CD4-positive, alpha-beta T cell treated with Interleukin-15 for 1 hour (primary cell): ENCODE measurements at regions not wholly inside any gene's neighbourhood (a gene's known extent, or its start where the extent isn't known, plus 50 kb on each side); places are given as distances from the start of the nearest gene placed in this dataset.
"Not testable (repeated sequence)": the region's sequence is repeated elsewhere in the genome, so short reads cannot be mapped to it uniquely, and the experiment has no call there.

Source experiments
- DNase-seq: peaks from one replicate; pipeline ENCODE4 v3.0.0-alpha.2; 2020

DNA sequence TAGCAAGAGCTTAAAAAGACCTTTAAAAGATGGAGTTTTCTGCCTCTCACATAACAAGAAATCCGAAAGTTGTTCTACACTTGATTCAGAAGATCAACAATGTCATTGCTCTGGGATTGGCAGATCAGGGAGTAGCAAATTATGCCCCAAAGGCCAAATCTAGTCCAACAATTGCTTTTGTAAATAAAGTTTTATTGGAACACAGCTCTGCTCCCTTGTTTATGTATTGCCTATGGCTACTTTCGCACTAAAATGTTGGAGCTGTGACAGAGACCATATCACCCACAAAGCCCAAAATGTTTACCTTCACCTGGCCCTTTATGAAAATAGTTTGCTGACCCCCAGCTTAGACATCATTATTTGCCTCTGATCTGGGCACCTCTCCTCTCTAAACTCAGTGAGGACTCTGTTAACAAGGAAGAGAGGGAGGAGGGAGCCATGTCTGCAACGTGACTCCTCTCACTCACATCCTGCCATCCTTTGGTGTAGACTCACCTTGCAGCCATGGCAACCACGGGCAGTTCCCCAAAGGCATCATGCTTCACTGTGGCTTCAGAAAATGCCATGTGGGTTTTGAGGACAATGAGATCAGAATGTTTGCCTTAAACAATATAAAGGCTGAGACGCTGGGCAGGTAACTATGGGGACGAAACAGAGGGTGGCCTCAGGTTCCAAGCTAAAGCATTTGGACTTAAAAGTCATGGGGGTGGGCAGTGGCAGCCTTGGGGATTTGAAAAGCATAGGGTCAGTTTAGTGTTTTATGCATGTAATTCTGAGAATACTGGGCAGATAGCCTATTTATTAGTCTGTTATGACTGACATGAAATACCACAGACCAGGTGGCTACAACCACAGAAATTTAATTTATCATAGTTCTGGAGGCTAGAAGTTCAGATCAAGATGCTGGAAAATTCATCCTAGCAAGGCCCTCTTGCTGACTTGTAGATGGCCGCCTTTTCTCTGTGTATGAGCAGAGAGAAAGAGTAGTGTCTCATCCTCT, 149.7 kb upstream of the TNFAIP3 start:
- peak; percentile 89 for DNase-seq

DNA sequence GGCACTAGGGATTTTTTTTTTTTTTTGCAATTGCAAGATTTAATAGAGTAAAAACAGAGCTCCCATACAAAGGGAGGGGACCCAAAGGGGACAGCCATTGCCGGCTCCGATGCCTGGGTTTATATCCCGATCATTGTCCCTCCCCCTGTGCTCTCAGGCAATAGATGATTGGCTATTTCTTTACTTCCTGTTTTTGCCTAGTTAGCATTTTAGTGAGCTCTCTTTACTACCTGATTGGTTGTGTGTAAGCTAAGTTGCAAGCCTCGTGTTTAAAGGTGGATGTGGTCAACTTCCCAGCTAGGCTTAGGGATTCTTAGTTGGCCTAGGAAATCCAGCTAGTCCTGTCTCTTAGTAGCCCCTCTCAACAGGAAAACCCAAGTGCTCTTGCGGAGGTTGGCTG, 148.2 kb upstream of the TNFAIP3 start:
- DNase-seq, result not testable (repeated sequence)

DNA sequence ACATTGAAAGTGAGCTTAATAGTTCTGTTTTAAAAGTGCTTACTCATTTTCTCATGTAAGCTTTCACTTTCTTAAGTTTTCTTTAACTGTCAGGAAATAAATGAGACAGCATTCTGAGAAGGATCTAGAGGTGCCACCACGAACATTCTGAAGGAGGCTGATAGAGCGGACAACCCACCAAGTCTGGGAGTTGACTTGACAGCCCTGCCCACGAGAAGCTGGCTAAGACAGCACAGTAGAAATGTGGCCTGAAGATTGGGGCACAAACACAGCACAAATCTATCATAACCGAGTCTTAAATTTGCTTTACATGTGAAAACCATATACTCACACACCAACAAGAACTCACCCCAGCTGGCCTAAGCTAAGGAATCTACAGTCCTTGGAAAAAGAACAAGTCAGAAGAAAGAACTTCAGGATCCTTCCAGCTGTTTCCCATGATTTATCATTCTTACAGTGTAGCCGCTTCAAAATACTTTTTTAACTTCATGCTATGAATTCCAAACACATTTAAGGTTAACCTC, 144.2 kb upstream of the TNFAIP3 start:
- peak; percentile 42 for DNase-seq

- no peak for DNase-seq
These were observed 143.6 kb upstream of the TNFAIP3 start for GRCh38 chr6:137723273-137724017.

DNA sequence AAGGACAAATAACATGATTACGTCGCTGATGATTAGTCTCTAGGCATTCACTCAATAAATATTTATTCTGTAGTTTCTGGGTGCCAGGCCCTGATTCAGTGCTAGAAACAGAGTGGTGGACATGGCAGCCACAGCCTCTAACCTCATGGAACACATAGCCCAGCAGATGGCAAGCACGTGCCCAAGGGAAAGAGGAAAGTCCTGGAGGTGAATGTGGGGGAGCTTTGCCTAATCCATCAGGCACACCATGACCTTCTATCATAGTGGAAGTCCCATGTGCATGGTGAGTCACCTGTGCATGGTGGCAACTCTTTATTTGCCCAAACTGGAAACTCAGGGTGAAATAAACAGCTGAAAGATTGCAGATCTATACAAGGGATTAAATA, 143.0 kb upstream of the TNFAIP3 start:
- no peak for DNase-seq

GRCh38 chr6:137724495-137725211, 142.4 kb upstream of the TNFAIP3 start:
- no peak for DNase-seq

DNA sequence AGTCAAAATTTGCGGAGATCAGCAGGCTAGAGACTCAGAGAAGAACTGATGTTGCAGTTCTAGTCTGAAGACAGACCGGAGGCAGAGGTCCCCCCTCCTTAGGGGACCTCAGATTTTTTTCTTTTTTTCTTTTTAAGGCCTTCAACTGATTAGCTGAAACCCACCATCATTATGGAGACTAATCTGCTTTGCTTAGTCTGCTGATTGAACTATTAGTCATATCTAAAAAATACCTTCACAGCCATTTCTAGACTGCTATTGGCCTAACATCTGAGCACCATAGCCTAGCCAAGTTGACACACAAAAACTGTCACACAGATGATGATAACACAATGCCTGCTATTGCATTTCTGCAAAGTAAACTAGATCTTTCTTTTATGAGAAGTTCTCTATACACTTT, 141.1 kb upstream of the TNFAIP3 start:
- no peak for DNase-seq

- no peak for DNase-seq
These were observed 140.5 kb upstream of the TNFAIP3 start for GRCh38 chr6:137726582-137726981.

GRCh38 chr6:137727216-137727765, 139.8 kb upstream of the TNFAIP3 start:
- no peak for DNase-seq

DNA sequence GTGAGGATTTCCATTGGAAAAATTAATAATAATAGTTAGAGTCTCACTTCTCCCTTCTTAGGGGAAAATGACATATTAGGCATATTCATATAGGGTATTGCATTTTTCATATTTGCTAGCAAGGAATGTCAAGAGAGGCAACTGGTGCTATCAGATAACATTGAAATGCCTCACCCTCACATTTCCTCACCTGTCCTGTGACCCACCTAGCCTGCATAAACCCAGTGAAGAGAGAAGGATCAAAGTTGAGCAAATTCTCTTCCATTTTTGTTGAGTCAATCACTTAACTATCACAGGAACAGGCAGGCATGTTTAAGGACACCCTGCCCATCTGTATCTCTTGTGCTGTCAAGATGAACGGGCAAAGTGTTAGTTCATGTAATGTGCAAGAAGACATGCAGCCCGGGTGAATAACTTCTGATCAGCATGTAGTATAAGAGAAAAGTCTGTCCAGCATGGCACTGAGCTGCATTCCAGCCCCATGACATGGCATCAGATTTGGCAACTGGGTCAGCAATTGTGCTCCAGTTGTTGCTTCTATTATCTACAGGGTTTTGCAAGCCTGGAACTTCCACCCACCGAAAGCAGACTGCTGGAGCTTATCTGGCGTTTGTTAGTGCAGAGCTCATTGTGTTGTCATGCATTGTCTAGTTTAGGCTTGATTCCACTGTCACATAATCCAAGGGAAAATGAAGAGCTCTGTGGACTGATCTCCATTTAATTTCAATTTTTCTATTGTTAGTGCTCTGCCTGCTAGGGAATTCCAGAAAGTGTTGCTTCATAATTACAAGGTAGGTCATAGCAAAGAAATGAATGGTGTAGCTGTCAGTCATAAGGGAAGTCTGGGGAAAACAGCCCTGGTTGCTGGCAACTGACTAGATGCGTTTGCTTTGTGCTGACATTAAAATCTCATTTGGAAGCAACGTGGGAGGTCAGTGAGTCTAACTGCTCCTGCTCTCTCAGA, 138.4 kb upstream of the TNFAIP3 start:
- no peak for DNase-seq

DNA sequence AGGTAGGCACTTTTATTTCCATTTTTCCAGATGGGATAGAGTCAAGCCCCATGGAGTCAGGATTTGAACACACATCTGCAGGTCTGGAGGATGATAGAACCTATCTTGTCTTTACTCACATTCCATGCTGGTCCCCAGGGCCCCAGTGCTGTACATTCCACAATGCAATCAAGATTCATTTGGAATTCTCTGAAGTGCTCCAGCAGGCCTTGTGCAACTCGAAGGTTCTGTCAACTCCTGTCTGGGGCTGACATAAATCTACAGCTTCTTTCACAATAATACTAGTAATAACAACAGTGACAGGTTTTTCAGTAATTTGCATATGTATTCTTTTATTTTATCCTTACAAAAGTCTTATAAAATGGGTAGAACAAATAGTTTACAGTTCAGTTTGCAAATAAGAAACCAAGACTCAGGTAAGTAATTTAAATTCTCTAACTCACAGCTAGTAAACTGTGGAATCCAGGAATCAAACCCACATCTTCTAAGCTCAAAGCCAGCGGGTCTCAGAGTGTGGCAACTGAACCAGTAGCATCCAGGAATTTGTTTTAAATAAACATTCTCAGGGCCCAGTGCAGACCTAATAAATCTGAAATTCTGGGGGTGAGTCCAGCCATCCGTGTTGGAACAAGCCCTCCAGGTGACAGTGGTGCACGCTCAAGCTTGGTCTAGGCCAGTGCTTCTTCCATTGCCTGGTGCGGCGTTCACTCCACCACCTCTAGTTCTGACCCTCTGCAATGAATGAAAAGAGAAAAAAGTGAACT, 137.0 kb upstream of the TNFAIP3 start:
- DNase-seq, result no peak

DNA sequence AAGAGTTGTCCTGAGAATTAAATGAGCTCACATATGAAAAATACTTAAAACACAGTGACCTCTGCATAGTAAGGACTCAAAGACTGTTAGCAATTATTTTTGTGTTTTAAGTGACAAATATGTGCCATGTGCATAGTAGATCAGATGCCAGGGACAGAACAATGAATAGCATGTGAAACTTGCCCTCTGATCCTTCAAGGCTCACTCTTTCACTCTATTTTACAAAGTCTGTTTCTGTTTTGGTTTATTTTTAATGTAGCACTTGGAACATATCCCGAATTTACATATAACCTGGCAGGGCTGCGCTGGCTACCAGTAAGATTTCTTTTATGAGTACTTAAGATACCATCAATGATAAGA, 135.5 kb upstream of the TNFAIP3 start:
- DNase-seq, result no peak

- DNase-seq, result no peak
These were observed 135.0 kb upstream of the TNFAIP3 start for GRCh38 chr6:137731960-137732616.

DNA sequence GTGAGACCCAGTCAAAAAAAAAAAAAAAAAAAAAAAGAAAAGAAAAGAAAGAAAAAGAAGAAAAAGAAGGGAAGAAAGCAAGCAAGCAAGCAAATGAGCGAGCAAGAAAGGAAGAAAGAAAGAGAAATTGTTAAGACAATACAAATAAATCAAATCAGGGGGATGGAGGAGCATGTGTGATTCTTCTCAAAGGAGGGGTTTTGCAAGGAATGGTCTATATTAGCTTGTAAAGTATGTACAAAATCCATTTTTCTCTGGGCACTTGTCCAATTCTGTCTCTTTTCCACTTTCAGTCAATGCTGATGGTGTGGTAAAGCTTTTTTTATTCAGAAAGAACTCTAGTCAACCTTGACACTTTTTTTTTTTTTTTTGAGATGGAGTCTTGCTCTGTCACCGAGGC, 133.7 kb upstream of the TNFAIP3 start:
- no peak for DNase-seq

DNA sequence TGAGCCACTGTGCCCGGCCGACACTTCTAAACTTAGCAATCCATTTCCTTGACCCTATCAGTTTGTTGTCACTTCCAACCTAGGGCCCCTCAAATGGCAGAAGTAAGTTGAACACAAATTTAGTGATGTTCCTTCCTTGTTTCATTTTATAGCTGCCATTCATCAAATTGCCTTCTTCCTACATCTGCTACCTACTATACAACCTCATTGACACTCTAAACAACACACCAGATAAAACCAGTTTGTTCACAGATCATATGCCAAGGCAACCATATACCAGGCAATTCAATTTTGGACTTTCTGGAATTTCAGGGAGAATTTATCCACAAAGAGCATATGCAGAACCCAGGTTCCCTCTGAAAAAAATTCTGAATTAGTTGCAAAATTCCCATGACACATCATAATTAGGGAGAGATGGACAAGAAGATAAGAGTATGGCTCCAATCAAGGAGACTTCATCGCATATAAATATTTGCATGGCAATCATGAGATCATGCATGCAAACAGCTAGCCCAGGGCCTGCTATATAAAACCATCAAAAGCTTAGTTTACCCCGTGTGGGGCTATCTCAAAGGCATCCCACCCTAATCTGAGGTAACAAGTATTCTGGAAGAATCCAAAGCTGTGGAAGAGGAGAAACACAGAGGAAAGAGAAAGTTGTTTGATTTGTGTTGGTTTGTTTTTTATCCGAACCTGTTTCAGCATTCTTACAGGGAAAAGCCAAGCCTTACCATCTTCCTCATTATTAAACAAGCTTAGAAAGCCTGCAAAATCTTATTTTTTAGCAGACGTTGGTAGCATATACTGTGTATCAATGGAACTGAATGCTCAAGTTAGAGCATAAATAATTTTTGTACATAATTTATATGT, 132.8 kb upstream of the TNFAIP3 start:
- DNase-seq, result no peak

GRCh38 chr6:137734875-137735182, 132.2 kb upstream of the TNFAIP3 start:
- peak; percentile 30 for DNase-seq

- no peak for DNase-seq
These were observed 130.8 kb upstream of the TNFAIP3 start for GRCh38 chr6:137736048-137736818.

- no peak for DNase-seq
These were observed 130.1 kb upstream of the TNFAIP3 start for GRCh38 chr6:137736911-137737310.
